Duodenal mucosa (tissue), 2 donors: ENCODE measurements at regions not wholly inside any gene's neighbourhood (a gene's known extent, or its start where the extent isn't known, plus 50 kb on each side); places are given as distances from the start of the nearest gene placed in this dataset.

ENCODE experiments used
- H3K27ac ChIP-seq: one replicate; pipeline ENCODE4 v1.7.0; 2013; ENCODE audit warnings: low read depth, low read length
- H3K27me3 ChIP-seq, 2 donors: one replicate each; pipeline ENCODE4 v1.7.0; 2013; ENCODE audit warnings: low read length in 2 of 2, control low read depth in 1 of 2; ENCODE audit not compliant: insufficient read depth in 2 of 2, control insufficient read depth in 1 of 2
- H3K36me3 ChIP-seq, 2 donors: one replicate each; pipeline ENCODE4 v1.7.0; 2013; ENCODE audit warnings: low read length in 2 of 2, control low read depth in 1 of 2; ENCODE audit not compliant: insufficient read depth in 2 of 2, control insufficient read depth in 1 of 2
- H3K4me1 ChIP-seq, 2 donors: one replicate each; pipeline ENCODE4 v1.7.0; 2013; ENCODE audit warnings: low read length in 2 of 2, control low read depth in 1 of 2; ENCODE audit not compliant: insufficient read depth in 2 of 2, control insufficient read depth in 1 of 2
- H3K4me3 ChIP-seq, 2 donors: one replicate each; pipeline ENCODE4 v1.7.0; 2013; ENCODE audit warnings: low read length in 2 of 2, low read depth in 1 of 2
- H3K9ac ChIP-seq, 2 donors: one replicate each; pipeline ENCODE4 v1.7.0; 2013; ENCODE audit warnings: low read length in 2 of 2, low read depth in 1 of 2
- H3K9me3 ChIP-seq, 2 donors: one replicate each; pipeline ENCODE4 v1.7.0; 2013; ENCODE audit warnings: low read length in 2 of 2, control low read depth in 1 of 2; ENCODE audit not compliant: control insufficient read depth in 1 of 2

GRCh38 chr6:76326871-76327270 lies 254.4 kb upstream of the IMPG1 start:
- H3K27me3 ChIP-seq, result no peaks in the 10 kb centered on the region
- no peak overlapping the region for H3K27ac ChIP-seq
- no peaks in the 10 kb centered on the region for H3K36me3 ChIP-seq
- peaks cover 0 to 3% of the 10 kb centered on the region in 2 donors for H3K9me3 ChIP-seq
- H3K9ac ChIP-seq, result no peak overlapping the region
- no peaks in the 10 kb centered on the region for H3K4me1 ChIP-seq
- H3K4me3 ChIP-seq, result no peak overlapping the region
